SIG-M5 treated with dmso at 0.1 percent for 504 hours (cell line): ENCODE measurements at regions not wholly inside any gene's neighbourhood (a gene's known extent, or its start where the extent isn't known, plus 50 kb on each side); places are given as distances from the start of the nearest gene placed in this dataset.

Experiments
- DNase-seq: peaks from one replicate; lab custom pipeline; 2025; ENCODE audit not compliant: unreplicated experiment; lab: John Stamatoyannopoulos, UW

DNA sequence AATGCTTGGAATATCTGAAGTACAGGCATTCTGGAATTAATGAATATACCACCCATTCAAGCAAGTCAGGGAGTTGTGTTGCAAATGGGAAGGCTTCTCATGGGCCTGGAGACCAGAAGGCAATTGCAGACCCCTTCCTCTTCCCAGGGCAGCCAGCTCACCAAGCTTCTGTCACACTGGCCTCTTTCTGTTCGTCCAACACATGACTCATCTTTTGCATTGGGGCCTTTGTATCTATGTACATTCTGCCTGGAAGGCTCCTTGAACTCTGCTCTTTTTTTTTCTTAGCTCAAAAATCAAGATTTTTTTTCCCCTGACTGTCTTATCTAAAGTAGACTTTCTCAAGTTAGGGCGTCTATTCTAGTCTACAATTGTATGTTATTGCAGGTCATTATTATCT is 132.9 kb upstream of the MYLIP start:
- no peak for DNase-seq

DNA sequence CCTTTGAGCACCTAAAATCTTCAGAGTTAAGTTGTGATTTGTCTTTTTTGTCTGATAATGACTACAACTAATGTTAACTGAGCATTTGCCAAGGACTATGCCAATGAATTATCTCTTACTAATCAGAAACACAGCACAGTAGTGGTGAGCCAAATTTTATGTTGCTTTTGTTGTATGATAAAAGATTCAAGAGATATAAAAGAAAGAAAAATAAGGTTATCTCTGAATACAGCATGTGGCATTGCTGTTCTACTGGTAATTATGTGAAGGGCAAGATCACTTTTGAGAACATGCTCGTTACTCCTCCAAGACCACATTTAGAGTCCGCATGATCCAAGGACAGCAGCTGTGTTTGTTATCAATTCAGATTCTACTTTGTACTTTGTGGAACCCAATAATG is 133.4 kb upstream of the MYLIP start:
- no peak for DNase-seq

DNA sequence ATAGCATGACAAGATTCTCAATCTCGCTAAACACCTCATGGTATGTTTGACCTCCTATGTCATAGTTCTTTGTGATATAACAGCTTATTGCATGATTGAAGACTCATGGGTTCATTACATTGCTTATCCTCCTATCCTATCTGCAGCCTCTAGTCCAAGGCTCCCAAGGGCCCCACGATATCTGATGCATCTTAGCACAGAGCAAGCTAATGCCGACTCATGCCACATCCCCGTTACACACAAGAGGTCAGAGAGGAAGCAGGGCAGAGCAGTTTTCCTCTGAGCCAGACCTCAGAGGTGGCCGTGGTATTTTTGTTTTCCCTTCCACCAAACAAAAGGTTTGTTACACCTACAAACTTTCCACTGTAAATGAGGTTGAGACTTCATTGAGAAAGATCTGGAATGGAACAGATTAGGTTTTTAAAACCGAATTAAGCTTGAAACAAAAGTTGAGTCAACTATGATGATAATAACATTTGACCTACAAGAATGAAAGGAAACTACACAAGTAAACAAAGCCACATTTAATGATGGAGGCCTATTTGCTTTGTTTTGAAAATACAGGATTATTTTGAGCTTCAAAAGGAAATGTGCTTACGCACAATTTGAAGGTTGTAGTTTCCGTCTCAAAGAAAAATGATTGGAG is 133.9 kb upstream of the MYLIP start:
- no peak for DNase-seq

DNA sequence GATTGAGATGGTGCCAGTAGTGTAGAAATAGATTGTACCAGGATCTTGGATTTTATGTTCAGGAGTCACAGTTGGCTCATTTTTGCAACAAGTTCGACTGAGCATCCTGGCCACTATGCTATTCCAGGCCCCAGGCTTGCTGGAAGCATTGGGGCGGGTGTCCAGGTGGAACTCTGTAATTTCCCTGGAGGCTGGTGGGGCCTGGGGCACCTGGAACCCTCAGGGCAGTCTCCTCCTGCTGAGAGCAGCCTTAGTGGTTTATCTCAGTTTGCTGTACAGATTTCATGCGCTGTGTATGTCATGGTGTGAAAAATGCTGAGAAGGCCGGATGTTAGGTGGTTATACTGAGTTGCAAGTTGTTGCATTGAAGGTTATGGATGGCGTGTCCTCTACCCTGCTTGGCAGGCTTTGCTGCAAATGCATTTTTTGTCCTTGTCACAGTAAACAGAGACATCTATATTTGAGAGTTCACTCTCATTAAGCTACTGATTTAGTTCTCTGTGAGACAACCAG is 135.1 kb upstream of the MYLIP start:
- no peak for DNase-seq

DNA sequence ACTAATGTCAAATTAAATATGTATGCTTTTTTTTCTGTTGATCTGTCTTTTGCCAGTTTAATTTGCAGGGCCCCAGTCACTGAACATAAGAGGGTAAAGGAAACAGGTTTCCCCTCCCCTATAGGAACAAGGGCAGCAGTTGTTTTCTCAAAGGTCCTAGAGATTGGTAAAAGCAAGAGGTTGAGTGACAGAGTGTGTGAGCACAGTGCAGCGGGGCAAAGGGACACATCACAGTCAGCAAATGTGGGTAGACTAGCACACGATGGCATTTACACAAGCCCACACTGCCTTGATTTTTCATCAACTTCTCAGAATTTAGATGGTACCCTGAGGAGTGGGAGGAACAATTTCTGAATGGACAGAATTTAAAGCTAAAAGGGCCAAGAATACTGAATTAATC is 138.7 kb upstream of the MYLIP start:
- DNase-seq: no peak

DNA sequence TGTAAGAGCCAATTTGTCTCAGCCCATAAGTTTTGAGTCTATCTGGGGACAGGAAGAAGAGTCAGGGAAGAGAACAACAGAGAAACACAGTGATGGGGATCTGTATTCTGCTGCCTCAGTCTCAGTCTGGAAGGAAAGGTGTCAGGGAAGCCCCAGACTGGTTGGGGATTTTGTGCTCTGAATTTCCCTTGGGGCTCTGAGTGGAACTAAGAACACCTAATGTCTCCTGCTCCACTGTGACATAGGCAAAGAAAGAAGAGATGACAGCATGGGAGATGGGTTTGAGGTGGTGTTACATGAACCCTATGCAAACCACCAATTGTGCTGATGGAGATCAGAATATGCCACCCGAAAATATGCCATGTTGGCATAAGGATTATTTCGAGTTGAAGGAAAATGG is 139.5 kb upstream of the MYLIP start:
- DNase-seq: no peak

DNA sequence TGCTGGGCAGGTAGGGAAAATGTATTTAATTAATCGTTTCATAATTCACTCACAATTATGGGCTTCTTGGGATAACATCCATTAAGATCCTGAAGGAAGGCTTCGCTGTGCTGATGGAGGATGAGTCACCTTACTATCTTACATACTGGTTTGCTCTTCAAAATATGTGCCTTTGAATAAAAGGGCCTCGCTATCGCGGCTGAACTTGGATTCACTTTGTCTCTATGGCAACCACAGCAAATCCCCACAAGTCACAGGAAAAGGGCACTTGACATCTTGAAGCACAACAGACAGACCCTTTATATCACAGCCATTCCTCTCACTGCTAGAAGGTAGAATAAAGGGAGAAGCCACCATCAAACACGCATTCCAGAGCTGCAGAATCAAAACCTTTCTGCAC is 141.3 kb upstream of the MYLIP start:
- no peak for DNase-seq

DNA sequence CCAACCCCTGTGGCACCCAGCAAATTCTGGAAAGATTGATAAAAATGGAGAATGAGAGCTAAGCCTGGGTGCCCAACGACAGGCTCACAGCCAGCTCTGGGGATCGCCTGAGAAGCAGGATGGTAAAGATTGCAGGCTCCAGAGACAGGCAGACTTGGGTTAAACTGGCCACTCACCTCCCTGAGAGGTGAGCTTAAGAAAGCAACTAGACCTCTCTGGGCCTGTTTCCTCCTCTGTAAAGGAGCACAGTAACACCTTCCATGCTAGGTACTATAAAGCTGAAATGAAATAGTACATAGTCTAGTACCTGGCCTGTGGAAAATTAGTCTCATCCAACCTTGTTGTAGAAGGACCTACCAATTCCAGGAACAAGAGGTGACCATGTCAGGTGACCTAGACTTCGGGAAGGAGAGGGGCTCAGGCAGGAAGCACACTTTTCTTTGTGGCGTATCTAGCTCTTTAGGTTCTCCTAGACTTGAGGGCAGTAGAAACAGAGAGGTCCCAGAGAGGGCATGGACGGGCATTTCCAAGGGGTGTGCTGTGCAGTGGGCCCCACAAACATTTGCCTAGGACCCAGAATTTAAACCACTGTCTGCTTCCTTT is 142.8 kb upstream of the MYLIP start:
- no peak for DNase-seq

DNA sequence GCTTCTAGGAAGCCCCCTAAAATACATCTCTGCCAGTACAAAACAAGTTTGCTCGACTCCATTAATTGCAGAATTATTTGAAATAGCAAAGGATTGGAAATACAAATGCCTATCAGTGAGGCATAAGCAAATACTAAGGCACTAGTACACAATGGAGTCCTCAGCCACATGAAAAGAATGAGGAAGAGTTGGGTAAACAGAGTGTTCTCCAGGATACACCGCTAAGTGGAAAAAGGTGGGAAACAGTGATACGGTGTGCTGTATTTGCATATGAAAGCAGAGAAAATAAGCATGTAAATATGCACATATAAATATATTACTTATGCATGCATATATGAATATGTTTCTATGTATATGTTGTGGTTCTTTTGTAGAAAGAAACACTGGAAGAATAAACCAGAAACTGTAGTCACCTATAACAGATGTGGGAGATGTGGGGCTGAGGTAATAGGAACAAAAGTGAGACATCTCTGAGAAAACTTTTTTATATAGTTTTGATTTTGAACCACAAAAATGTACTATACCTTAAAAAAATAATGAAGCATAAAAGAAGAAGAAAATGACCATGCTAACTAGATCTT is 143.4 kb upstream of the MYLIP start:
- DNase-seq: no peak

DNA sequence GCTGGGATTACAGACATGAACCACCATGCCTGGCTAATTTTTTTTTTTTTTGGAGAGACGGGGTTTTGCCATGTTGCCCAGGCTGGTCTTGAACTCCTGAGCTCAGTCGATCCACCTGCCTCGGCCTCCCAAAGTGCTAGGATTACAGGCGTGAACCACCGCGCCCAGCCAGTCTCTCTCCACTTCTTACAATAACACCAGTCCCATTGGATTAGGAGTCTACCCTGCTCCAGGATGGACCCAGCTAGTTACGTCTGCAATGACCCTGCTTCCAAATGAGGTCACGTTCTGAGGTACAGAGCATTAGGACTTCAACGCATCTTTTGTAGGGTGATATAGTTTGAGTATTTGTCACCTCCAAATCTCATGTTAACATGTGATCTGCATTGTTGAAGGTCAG is 146.9 kb upstream of the MYLIP start:
- DNase-seq: no peak

DNA sequence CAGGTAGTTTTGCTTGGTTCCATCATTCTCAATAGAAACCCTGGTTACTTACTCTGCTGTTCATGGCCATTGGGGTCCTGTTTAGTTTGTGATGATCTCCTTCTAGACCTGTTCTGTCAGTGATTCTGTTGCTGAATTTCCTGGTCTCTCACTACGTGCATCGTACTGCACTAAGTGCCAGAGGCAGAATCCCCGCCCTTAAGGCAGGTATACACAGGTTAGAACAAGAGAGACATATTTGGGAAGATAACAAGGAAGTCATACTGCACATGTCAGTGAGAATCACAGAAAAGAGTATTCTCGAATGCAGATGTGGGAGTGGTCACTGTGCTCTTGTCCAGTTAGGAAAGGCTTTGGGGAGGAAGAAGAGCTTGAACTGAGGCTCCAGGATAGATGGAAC is 148.1 kb upstream of the MYLIP start:
- DNase-seq: no peak

DNA sequence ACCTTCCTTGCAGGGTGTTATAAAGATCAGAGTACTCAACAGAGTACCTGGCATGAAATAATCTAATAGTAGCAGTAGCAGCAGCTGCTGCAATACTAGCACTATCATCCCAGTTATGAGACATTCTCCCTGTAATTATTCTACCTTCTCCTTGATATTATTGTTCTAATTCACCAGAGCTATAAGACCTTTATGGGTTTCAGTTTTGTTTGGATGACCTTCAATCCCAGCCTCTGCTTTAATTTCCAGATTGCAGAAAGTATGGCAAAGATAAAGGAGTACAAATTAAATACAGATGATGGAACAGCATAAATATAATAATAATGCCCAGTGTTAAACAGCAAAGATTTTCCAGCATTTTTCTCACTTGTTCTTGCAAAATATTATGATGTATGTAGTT is 150.5 kb upstream of the MYLIP start:
- no peak for DNase-seq

DNA sequence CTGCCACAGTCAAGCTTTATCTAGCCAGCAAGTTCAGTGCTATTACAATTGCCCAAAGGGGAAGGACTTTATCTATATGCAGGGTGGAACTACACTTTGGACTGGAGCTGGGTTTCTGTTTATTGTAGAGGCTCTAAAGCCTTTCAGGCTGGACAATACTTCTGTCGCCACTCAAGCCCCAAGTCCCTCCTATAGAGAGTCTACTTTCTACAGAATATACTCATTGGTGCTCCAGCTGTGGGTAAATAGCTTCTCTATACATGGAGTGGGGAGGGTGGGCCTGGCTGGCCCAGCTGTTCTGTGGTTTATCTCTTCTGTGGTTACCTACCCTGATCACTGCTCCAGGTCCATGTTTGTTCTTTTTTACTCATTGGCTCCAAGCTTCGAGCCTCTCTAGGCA is 151.8 kb upstream of the MYLIP start:
- DNase-seq: no peak

DNA sequence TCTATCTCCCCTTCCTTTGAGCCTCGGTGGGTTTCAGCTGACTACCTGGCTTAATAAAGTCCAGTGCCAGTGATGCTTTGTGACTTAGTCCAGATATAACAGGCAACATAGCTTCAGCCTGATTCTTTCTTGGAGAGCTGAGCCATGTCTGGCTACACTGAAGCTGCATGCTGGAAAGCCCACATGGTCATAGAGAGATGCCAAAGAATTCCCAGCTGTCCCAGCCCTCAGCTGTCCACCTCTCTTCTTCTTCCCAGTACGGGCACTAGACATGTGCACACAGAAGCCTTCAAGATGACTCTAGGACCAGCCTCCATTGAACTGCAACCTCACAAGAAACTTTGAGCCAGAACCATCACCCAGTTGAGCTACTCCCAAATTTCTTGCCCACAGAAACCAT is 154.1 kb upstream of the MYLIP start:
- DNase-seq: no peak

DNA sequence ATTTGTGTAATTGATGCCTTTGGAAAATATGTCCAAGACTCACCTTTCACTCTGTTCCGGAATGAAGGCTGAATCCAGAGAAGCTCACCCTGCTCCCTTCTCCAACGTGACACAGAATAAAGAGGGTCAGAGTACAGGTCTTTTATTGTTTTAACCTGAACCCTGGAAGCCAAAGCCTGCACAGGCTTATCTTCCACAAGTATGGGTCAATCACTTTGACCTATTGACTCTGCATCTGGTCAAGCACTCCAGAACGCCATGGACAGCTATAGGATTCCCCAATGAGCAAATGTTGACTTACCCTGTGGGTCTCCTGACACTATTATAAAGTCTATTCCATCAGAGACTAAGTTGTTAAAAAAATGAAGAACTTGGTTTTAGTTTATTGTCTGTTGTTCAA is 158.4 kb upstream of the MYLIP start:
- DNase-seq: no peak

DNA sequence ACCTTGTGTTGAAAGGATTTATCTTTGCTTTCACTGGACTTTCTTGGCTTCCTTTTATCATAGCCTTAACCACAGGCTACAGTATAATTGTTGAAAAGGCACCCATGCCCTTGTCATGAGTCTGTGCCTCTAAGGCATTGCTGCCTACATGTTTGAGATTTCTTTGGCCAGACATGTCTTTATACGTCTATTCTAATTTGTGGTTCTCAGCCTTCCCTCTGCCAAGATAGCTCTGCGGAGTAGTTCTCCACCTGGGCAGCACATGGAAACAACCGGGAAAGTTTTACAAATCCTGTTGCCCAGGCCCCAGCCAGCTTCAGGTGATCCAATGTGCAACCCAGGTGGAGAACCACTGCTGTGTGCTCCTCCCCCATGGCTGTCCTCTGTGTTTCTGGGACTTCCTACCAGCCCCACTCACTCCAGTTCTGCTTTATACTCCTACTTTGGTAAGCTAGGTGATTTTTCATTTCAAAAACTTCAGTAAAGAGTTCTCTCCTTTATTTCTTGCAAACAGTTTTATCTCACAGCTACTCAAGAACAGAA is 159.6 kb upstream of the MYLIP start:
- DNase-seq: no peak

DNA sequence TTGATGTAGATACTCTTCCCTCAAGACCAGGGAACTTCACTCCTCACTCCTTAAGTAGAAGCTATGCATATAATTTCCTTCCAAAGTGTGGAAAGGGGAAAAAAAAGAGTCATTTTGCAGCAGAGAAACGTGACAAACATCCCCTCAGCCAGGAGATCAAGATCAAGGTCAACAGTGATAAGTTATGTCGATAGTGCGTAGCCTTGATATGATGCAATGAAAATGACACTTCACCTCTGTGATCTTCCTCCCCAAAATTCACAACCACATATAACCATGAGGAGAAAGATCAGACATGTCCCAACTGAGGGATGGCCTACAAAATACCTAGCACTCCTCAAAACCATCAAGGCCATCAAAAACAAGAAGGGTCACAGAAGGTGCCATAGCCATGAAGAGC is 160.4 kb upstream of the MYLIP start:
- no peak for DNase-seq

DNA sequence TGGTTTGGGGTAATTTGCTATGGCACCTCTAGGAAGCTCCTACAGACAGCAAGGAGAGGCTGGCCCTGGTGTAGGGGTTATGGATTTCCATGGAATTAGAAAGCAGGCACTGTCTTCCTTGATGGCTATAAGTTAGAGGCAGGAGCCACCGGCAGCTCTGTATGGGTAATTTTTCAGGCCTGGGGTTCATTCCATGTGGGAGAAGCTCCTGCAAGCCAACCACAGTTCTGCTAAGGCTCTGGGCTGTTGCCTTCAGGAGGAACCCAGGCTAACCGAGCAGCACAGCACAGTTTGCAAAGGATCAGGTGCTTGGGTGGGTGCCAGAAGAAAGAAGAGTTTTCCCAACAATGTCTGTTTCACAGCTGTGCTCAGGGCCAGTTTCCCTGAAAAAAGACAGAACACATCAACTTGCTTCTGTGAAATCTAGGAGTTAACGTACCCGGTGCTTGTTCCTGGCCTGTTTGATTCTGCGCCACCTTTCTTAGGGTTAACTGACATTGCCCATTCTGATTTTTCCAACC is 162.8 kb upstream of the MYLIP start:
- DNase-seq: no peak

DNA sequence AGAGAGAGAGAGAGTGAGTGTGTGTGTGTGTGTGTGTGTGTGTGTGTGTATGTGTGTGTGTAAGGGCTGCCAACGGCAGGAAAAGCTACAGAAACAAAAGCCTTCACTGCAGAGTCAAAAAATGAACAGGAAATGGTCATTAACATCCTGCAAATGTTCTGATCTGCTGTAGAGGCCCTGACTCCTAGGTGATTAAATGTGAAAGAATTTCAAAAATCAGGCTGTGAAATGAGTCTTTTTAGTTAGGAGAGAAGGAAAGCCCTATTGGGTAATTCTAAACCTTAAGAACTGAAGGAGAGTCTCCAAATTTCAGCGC is 166.5 kb upstream of the MYLIP start:
- DNase-seq: no peak

DNA sequence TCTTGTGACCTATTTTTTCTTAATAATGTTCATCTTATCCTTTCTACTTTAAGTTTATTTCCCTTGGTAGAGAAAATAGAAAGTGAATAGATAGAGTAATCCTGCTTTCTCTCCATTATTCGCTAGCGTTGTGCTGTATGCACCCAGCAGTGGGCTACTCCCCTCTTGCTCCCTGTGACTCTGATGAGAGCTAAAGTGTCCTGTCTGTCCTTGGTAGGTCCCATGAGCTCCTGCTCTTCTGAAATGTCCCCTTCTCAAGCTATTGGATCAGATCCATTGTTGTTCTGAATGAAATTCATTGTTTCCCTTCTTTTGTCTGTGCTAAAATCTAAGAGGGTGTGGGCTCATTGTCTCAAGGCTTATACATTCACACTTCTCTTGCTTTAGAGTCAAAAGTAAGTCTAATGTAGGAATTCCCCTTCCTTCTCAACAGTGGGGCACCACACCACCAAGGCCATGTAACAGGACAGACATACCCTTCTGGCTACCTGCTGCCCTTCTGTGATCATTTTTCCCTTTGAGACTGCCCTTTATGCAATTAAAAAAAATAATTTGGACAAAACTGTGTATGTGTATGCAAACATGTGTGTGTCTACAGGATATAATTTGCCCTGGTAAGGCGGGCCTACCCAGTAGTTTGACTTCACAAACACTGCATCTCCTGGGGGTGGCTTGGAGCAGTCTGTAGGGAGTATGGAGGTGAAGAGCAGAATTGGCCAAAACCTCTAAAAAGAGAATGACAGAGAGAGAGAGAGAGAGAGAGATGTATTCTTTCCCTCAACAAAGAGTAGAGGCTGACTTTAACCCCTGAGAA is 167.0 kb upstream of the MYLIP start:
- no peak for DNase-seq

DNA sequence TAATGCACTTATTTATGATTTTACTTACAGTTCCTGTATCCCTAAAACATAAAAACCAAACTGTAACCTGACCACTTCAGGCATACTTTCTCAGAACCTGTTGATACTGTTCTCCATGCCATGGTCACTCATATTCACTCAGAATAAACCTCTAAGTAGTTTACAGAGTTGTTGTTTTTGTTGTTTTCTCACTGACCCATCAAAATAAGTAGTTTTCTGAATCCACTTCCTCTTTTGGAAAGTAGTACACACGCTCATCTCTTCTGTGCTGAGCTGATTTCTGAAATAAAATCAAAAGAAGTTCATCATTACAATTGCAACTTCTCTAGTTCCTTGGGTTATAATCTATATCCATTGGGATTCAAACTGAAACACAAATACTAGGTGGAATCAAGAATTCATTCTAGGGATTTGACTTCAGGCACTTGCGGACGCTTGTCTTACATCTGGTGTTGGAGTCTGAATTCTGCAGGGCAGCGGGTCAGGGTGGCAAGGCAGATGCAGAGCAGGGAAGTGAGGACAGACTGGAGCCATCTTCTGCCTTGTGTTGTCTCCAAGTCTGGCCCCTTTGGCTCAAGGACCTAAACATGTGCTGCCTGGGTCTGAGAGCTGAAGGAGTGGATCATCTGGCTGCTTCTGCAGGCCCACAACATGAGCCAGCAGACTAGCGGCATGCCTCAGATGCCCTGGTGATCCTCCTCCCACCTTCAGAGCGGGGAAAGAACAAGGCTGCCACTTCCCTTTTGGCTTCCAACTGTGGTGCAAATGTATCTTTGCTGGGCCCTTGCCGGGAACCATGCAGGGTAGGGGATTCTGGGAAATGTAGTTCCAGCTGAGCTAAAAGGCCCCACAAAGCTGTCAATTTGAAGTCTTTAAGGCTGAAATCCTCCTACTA is 167.9 kb upstream of the MYLIP start:
- DNase-seq: no peak
